HG03354 (cell line): ENCODE measurements at regions not wholly inside any gene's neighbourhood (a gene's known extent, or its start where the extent isn't known, plus 50 kb on each side); places are given as distances from the start of the nearest gene placed in this dataset.
"Not testable (repeated sequence)": the region's sequence is repeated elsewhere in the genome, so short reads cannot be mapped to it uniquely, and the experiment has no call there.

Experiments used
- ATAC-seq: cut with Tn5 transposase; IDR thresholded peaks from one replicate; pipeline ENCODE4 v1.9.1; 2021; ENCODE audit warnings: mild to moderate bottlenecking; ENCODE audit not compliant: unreplicated experiment, poor library complexity, severe bottlenecking

DNA sequence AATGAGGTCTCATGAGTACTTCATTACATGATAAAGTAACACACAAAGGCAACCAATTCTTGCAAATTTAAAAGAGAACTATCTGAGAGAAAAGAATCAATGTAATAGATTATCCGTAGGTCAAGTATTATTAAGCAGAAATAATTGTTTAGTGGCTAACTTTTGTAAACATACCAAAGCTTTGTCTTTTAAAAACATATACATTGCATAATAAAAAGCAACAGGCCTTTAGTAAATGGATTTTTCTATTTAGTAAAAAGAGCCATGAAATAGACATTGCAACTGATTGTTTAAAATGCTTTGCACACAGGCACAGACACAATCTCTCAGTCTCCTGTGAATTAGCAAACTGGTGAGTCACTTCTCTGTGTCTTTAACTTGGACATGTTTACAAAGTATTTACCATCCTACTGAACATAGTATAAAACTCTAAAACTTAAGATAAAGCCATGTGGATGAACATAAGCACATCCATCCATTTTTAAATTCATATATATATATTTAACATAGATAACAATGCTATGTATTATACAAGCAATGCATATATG is 518.7 kb upstream of the MGAT4C start:
- no peak for ATAC-seq

DNA sequence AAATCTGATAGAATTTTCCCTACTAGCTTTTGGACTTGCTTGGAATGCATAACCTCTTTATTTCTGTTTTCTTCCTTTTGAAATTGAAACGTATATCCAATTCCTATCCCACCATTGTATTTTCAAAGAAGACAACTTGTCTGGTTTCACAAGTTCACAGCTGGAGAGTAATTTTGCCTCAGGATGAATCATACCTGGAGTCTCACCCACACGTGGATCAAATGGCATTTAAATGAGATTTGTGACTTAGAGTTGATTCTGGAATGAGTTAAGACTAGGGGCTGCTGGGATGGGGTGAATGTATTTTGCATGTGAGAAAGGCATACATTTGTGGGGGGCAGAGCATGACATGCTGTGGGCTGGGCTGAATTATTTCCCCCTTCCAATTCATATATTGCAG is 516.5 kb upstream of the MGAT4C start:
- no peak for ATAC-seq

DNA sequence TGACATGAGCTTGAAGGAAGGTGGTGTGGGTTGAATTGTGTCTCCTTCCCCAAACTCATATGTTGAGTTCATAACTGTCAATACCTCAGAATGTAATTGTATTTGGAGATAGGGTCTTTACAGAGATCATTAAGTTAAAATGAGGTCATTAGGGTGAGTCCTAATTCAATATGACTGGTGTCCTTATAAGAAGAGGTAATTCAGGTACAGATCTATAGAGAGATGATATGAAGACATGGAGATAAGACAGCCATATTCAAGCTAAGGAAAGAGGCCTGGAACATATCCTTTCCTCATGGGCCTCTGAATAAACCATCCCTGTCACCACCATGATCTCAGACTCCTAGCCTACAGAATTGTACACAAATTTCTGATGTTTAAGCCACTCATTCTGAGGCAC is 514.7 kb upstream of the MGAT4C start:
- no peak for ATAC-seq

DNA sequence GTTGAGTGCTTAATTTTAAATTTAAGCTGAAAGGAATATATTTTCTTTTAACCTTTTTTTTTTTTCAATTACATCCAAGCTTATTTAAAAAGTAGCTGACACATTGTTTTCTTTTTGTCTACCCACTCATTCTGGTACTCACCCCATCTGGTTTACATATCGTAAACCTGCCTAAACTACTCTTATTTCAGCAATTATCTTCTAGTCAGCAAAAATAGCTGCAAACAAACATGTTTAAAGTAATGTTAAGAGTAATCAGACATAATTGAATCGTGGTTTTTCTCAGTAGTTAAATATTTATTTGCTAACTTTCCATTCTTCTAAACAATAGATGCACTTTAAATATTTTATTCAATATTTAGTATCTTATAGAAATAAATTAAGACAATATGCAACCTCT is 492.7 kb upstream of the MGAT4C start:
- ATAC-seq = no peak

DNA sequence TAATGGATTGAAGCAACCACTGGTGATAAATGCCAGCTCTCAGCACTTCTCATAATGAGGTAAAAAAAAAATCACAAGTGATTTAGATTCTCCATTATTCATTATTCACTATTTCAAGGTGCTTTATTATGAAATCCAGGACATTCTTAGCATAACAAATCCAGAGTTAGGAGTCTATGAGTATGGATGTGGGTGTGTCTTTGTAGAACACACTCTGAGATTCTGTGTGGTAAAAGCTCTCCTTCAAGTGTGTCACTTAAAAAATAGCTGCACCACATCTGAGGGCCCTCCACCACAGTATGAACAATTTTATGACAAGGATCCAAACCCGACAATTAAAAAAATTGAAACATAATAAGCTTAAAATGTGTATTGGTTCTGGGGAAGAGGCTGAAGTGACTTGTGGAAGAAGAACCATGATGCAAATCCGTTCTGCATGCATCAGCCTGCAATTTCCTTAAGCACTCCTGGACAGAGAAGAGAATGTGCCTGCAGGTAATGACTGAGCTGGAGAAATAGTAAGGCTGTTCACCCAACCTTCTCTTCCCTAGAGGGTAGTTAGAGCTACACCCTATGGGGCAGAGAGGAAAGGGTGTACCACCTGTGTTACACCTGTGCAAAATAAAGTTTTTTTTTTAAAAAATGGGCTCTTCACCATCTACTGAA is 488.5 kb upstream of the MGAT4C start:
- no peak for ATAC-seq

DNA sequence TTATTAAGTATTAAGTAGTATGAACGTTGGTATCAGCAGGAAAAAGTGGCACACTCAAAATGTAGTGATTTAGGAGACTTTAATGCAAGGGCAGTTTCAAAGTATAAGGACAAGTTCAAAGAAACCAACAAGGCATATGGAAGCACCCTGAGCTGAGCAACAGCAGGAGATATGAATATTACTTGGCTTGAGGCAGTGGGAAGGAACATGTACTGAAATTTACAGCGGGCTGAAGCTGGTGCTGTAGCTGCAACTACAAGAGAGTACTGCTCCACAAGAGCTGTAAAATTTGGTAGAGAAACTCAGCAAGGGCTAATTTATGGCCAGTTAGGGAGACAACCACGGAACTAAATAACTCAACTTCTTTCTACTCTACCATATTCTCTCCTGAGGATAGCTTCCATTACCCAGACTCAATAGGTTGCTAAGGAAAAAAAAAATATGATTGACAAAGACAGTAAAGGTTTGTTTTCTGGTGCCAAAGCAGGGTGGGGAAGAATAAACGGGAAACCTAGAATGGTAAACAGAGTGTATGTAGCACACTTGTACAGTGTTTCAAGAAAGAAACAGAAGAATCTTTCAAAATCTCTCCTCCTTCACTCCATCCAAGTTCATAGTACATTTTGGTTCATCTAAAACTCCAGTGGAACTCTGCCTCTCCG is 487.8 kb upstream of the MGAT4C start:
- no peak for ATAC-seq

DNA sequence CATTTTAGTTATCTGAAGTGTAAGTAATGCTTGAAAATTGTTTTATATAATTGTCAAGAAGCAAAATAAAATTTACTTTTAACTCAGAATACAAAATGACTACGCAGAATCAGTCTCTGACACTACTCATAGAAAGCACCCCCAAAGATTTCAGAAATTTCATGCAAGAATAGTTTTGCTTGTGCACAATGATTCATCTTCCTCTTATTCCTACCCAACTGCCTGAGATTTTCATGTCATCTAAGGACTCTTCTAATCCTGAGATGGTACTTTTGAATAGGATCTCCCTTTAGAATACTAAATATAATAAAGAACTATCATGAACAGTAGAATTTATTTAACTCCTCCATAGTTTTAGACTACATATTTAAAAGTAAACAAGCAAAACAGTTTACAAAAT is 485.3 kb upstream of the MGAT4C start:
- no peak for ATAC-seq

DNA sequence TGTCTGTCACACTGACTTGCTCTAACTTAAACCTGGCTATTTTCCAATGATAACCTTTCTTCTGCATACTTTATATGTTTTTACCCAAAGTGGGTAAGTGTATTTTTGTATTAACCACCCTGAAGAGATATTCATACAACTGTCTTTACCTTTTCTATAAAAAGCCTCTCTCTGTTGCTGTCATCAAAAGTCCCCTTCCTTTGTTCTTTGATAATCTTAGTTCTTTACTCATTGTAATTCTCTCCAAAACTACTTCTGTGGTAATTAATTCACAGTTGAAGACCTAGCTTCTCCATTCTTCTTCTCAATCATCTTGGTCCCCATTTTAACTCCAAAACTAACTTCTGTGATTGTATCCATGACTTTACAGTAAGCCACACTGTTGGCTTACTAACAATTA is 479.7 kb upstream of the MGAT4C start:
- ATAC-seq = no peak

DNA sequence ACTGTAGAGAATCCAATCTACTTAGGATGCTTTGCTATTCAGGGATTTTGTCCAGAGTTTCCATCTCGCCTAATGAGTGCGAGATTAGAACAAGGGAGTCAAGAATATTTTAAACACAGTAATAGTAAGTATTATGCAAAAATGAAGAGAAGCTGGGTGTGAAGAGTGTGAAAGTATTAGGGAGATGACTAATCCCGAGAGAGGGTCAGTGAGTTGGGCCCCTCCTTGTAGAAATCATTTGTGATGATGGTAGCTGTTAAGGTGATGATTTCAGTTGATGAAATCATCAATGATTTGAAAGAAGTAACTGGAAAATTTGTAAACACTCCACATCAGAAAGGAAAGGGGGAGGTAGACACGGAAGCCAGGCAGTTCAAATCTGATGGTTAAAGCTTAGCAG is 478.9 kb upstream of the MGAT4C start:
- ATAC-seq = no peak

DNA sequence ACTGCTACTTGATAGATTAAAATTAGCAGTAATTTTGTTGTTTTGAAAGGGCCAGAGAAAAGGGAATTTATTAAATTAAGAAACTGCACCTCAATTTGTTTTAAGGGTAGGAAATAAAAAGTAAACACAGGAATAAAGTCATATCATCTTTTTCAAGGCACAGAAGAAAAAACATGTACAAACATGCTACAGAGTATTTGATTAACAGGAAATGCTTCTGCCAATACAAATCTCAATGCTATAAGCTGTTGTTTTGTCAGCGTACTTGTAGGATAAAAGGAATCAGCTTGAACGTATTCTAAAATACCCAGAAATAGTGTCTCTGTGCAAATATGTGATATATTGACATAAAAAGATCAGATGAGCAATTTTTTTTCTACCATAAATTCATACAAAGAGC is 474.0 kb upstream of the MGAT4C start:
- ATAC-seq = no peak

DNA sequence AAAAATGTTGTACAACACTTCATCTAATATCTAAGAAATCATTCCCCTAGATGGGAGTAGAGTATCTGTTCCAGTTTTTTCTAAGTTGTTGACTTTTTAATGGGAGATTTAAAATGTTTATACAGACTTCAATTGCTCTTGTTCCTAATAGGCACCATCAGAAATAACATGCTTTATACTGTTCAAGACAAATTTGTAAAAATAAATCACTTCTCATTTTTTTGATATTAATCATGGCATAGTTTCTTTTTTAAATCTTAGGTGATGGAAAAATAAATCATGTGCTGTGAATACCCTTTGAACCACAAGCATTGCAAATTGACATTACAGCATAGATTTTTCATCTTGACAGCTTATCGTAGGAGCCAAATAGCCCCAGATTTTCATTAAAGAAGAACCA is 473.5 kb upstream of the MGAT4C start:
- no peak for ATAC-seq

DNA sequence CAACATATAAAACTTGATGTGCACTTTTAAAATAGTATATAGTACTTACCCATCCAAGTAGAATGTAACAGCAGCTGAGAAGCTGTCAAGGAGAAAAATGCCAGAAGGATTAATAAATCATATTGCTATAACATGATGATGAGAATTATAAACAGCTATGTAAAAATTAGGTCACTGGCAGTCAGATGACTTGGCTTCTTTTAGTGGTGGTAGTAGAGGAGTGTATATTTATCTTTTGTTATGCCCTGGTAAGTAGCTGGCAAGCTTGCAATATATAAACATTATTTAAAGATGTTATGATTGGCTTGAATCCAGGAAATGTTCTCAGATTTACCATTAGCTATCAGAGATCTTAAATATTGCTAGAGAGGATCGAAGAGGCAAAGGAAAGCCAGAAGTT is 471.0 kb upstream of the MGAT4C start:
- ATAC-seq = no peak

DNA sequence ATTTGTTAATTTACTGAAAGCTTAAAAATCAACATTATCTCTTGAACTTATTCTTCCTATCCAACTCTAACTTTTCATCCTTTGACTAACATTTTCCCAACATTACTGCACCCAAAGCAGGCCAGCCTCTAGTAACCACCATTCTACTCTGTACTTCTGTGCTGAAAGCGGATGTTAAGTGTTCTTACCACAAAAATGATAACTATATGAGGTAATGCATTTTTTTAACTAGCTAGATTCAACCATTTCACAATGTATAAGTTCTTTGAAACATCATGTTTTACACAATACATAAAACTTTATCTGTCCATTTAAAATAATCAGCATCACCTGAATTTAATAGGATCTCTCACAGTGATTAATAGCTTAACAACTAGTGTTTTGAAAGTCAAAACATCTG is 468.5 kb upstream of the MGAT4C start:
- no peak for ATAC-seq

DNA sequence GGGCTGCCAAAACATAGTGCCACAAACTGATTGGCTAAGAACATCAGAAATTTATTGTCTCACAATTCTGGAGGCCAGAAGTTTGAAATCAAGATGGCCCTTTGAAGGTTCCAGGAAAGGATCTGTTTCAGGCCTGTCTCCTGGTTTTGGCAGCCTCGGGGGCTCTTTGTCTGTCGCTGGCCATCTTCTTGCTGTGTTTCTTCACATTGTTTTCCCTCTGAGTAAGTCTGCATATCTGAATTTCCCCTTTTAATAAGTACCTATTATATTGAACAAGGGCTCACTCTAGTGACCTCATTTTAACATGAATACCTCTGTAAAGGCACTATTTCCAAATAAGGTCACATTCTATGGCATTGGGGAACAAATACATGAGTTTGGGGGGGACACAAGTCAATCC is 467.1 kb upstream of the MGAT4C start:
- ATAC-seq = no peak

DNA sequence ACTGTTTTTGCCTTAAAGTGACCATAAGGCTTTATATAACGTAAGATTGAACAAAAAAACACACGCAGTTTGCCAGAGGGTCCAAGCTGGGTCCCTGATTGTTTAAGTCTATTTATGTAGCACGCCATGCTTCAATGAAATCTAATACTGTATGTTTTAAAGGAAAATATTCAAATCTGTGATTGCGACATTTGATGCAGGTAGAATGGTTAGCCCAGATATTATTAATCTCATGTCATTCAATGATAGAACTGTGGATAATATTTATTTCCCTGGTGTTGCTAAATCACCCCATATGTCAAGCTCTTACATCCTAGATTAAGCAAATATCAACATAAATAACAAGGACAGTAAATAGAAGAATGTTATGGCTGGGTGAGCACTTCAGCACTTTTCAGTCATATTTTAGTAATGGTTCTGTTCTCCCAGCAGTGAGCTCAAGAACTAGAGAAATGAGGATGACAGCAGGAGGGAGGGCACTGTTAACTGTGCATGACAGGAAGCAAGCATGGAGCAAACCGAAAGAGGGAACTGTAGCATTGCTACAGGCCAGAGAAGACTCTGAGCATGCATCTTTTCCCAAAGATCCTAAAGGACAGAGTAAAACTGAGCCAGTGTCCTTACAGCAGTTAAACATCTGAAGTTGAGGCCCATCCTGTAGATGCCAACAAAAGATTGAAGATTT is 465.7 kb upstream of the MGAT4C start:
- ATAC-seq = no peak

DNA sequence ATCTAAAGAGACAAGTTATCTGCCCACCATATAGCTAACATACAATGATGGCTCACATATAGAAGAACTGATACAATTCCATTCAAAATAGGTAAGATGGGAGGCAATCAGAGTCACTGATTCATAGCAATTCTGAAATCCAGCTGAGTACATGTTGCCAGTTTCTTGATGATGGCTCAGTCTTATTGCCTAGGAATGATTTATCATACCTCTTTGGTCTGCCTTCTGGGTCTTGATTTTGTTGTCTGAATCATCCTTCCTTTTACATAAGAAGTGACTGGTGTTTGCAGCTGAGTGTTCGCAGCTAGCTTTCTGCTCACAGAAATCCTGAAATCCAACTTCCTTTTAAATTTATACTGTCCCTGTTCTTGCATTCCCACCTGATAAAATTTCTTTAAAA is 463.2 kb upstream of the MGAT4C start:
- ATAC-seq = no peak

DNA sequence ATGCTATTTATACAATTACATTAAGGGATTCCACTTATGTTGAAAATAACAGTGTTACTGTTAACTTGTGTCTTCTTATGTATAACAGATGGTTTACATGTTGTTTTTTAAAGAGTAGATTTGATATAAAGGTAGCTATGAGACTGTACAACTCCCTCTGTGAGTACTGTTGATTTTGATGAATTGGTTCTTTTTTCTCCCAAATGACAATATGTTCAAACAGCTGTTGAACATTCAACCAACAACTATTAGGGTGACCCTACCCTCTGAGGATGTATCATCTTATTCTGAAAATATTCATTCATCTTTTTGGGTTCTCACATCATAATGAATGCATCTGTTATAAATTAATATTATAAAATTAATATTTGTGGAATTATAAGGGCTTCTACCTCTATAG is 456.9 kb upstream of the MGAT4C start:
- no peak for ATAC-seq

DNA sequence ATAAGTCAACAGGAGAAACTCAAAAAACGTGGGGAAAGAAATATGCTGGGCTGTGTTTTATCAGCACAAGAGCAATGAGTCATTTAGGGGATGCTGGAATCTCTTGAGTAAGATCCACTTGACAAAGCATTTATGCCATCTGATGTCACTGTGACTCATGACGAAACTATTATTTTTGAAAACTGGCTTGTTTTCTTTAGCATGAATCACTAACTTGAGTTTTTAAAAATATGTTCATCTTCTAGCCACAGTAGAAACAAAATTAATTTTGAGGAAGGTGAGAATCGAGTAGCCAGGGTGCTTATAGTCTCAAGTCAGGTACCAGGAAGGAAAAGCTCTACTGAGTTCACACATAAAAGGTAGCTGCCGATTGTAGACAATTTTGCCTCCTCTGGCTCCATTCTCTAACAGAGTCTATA is 456.2 kb upstream of the MGAT4C start:
- ATAC-seq = no peak

DNA sequence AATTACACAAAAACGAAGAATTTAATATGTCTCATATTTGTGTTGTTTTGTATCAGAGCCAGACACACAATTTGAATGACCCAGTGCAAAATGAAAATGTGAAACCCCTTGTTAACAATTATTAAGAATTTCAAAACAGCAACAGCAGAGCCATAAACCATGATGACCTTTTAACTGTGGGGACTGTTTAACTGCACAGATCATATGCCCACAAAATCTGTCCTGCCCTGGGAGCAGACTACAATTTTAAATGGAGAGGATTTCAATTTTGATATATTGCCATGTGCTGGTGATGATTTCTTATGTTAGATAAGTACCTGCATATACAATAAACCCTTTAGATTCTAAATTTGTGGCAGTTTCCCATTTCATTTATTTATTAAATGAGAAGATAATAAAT is 455.5 kb upstream of the MGAT4C start:
- ATAC-seq = no peak

DNA sequence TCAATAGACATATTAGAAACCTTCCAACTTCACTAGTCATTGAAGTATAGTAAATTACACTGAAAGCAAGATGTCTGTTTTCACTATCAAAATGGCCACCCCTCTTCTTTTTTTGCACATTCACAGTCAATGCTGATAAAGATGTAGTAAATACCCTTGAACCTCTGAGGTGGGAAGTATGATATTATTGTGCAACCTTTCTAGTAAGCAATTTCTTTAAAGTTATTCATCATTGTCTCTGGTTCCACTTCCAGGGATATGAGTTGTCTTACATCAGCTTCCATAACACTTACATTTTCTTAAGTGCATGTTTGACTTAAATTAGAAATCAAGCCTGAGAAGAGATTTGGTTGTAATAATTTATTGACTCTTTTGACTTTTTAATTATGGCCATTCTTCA is 453.9 kb upstream of the MGAT4C start:
- no peak for ATAC-seq

DNA sequence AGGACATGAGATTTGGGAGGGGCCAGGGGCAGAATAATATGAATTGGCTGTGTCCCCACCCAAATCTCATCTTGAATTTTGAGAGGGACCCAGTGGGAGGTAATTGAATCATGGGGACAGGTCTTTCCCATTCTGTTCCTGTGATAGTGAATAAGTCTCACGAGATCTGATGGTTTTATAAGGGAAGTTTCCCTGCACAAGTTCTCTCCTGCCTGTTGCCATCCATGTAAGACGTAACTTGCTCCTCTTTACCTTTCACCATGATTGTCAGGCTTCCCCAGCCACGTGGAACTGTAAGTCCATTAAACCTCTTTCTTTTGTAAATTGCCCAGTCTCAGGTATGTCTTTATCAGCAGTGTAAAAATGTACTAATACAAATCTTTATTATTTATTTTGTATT is 452.8 kb upstream of the MGAT4C start:
- not testable (repeated sequence) for ATAC-seq
